ENCODE measurements at regions not wholly inside any gene's neighbourhood (a gene's known extent, or its start where the extent isn't known, plus 50 kb on each side); places are given as distances from the start of the nearest gene placed in this dataset.

- ATAC-seq (no peak), DNase-seq (no peak)
- intact Hi-C loops (cut with DNase I), result no loop called here
- H3K4me3 ChIP-seq, result no peak overlapping the region
- no peak for TF ChIP-seq CTCF (IDR thresholded peaks at IDR 0.05)
- no peak overlapping the region for H3K27ac ChIP-seq
- no peaks in the 10 kb centered on the region for H3K9me3 ChIP-seq
- H3K4me1 ChIP-seq, result peaks cover 13% of the 10 kb centered on the region
- H3K27me3 ChIP-seq (ENCODE audit: low read depth), result no peaks in the 10 kb centered on the region
- no peaks in the 10 kb centered on the region for H3K36me3 ChIP-seq
Observed at GRCh38 chr7:38002689-38003088, 82.2 kb downstream of the EPDR1 start.

- no peak overlapping the region for H3K27ac ChIP-seq
- no peaks in the 10 kb centered on the region for H3K9me3 ChIP-seq
- no peak overlapping the region for H3K4me3 ChIP-seq
- ATAC-seq, result no peak
- DNase-seq, result no peak
- no peaks in the 10 kb centered on the region for H3K27me3 ChIP-seq (ENCODE audit: low read depth)
- H3K4me1 ChIP-seq, result no peaks in the 10 kb centered on the region
- H3K36me3 ChIP-seq, result no peaks in the 10 kb centered on the region
- intact Hi-C loops (cut with DNase I), result no loop called here
- TF ChIP-seq CTCF (IDR thresholded peaks at IDR 0.05), result no peak
Observed at GRCh38 chr7:38006559-38006958, 86.1 kb downstream of the EPDR1 start.

GRCh38 chr7:38007096-38007495 is 86.7 kb downstream of the EPDR1 start:
- DNase-seq, result no peak
- no peak for TF ChIP-seq CTCF (IDR thresholded peaks at IDR 0.05)
- no peaks in the 10 kb centered on the region for H3K9me3 ChIP-seq
- intact Hi-C loops (cut with DNase I), result no loop called here
- H3K4me3 ChIP-seq, result no peak overlapping the region
- no peaks in the 10 kb centered on the region for H3K27me3 ChIP-seq (ENCODE audit: low read depth)
- no peaks in the 10 kb centered on the region for H3K36me3 ChIP-seq
- no peak for ATAC-seq
- H3K27ac ChIP-seq, result no peak overlapping the region
- no peaks in the 10 kb centered on the region for H3K4me1 ChIP-seq

- intact Hi-C loops (cut with DNase I), result no loop called here
- Histone ChIP-seq H3K27ac (no peak overlapping the region), H3K4me1 (no peaks in the 10 kb centered on the region), H3K4me3 (no peak overlapping the region), H3K36me3 (no peaks in the 10 kb centered on the region), H3K9me3 (no peaks in the 10 kb centered on the region), H3K27me3 (ENCODE audit: low read depth) (no peaks in the 10 kb centered on the region)
- no peak for DNase-seq
- no peak for TF ChIP-seq CTCF (IDR thresholded peaks at IDR 0.05)
- ATAC-seq, result no peak
Observed at GRCh38 chr7:38013246-38013645, 92.8 kb downstream of the EPDR1 start.

GRCh38 chr7:38016567-38016966 is 96.1 kb downstream of the EPDR1 start:
- TF ChIP-seq CTCF (IDR thresholded peaks at IDR 0.05), result no peak
- no peak overlapping the region for H3K4me3 ChIP-seq
- intact Hi-C loops (cut with DNase I), result no loop called here

GRCh38 chr7:38017320-38017719 is 96.9 kb downstream of the EPDR1 start:
- Histone ChIP-seq H3K36me3 (no peaks in the 10 kb centered on the region), H3K4me3 (no peak overlapping the region), H3K4me1 (no peaks in the 10 kb centered on the region), H3K9me3 (no peaks in the 10 kb centered on the region), H3K27me3 (ENCODE audit: low read depth) (no peaks in the 10 kb centered on the region), H3K27ac (no peak overlapping the region)
- no peak for DNase-seq
- intact Hi-C loops (cut with DNase I), result no loop called here
- no peak for TF ChIP-seq CTCF (IDR thresholded peaks at IDR 0.05)
- no peak for ATAC-seq

More at GRCh38 chr7:38016567-38016966, 96.1 kb downstream of the EPDR1 start:
- Histone ChIP-seq H3K27ac (no peak overlapping the region), H3K9me3 (no peaks in the 10 kb centered on the region), H3K4me1 (no peaks in the 10 kb centered on the region), H3K36me3 (no peaks in the 10 kb centered on the region), H3K27me3 (ENCODE audit: low read depth) (no peaks in the 10 kb centered on the region)
- DNase-seq (no peak), ATAC-seq (no peak)

All from lower lobe of right lung (tissue), 2 donors.